ENCODE measurements at regions not wholly inside any gene's neighbourhood (a gene's known extent, or its start where the extent isn't known, plus 50 kb on each side); places are given as distances from the start of the nearest gene placed in this dataset.
"Not testable (repeated sequence)": the region's sequence is repeated elsewhere in the genome, so short reads cannot be mapped to it uniquely, and the experiment has no call there.

DNA sequence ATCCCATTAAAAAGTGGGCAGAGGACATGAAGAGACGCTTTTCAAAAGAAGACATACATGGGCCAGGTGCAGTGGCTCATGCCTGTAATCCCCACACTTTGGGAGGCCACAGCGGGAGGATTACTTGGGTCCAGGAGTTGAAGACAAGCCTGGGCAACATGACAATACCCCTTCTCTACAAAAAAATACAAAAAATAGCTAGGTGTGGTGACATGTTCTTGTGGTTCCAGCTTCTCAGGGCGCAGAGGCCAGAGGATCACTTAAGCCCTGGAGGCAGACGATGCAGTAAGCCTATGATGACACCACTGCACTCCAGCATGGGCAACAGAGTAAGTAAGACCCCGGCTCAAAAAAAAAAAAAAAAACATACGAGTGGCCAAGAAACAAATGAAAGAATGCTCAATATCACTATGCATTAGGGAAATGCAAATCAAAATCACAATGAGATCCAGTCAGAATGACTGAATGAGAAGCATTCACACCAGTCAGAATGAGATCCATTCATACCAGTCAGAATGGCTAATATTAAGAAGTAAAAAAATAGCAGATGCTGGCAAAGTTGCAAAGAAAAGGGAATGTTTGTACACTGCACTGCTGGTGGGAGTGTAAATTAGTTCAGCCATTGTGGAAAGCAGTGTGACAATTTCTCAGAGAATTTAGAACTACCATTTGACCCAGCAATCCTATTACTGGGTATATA lies 550.2 kb upstream of the SLC39A10 start:
- H3K4me3 ChIP-seq (ENCODE audit: low read depth, low read length): no peak overlapping the region
- DNase-seq (ENCODE audit: low read depth): no peak
- TF ChIP-seq, protein P1, sequence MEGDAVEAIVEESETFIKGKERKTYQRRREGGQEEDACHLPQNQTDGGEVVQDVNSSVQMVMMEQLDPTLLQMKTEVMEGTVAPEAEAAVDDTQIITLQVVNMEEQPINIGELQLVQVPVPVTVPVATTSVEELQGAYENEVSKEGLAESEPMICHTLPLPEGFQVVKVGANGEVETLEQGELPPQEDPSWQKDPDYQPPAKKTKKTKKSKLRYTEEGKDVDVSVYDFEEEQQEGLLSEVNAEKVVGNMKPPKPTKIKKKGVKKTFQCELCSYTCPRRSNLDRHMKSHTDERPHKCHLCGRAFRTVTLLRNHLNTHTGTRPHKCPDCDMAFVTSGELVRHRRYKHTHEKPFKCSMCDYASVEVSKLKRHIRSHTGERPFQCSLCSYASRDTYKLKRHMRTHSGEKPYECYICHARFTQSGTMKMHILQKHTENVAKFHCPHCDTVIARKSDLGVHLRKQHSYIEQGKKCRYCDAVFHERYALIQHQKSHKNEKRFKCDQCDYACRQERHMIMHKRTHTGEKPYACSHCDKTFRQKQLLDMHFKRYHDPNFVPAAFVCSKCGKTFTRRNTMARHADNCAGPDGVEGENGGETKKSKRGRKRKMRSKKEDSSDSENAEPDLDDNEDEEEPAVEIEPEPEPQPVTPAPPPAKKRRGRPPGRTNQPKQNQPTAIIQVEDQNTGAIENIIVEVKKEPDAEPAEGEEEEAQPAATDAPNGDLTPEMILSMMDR (conservative IDR thresholded peaks at IDR 0.05; ENCODE audit: low read depth, low read length): no peak

DNA sequence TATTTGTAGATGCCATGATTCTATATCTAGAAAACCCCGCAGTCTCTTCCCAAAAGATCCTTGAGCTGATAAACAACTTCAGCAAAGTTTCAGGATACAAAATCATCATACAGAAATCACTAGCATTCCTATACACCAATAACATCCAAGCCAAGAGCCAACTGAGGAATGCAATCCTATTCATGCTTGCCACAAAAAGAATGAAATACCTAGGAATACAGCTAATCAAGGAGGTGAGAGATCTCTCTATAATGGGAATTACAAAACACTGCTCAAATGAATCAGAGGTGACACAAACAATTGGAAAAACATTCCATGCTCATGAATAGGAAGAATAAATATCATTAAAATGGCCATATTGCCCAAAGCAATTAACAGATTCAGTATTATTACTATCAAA lies 551.4 kb upstream of the SLC39A10 start:
- TF ChIP-seq, protein P1 (conservative IDR thresholded peaks at IDR 0.05; ENCODE audit: low read depth, low read length): no peak
- DNase-seq (ENCODE audit: low read depth): no peak
- H3K4me3 ChIP-seq (ENCODE audit: low read depth, low read length): no peak overlapping the region

DNA sequence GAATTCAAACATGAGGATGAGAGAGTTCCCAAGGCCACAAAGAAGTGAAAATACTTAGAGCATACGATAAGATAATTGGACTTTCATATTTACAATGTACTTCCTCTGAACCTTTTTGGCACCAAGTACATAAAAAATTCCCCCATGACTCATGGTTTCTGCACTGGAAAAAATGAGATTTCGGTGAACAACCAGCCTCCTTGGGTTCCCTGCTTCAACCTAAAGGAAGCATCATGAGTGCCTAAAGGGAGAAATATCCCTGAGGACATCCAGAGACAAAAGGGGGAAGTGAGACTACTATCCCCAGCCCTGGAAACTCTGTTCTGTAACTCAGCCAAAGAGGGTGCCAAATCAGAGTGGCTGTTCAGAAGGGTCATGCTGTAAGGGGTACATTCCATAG lies 562.7 kb upstream of the SLC39A10 start:
- H3K4me3 ChIP-seq (ENCODE audit: low read depth, low read length): no peak overlapping the region
- TF ChIP-seq, protein P1 (conservative IDR thresholded peaks at IDR 0.05; ENCODE audit: low read depth, low read length): no peak
- DNase-seq (ENCODE audit: low read depth): peak; percentile 17

DNA sequence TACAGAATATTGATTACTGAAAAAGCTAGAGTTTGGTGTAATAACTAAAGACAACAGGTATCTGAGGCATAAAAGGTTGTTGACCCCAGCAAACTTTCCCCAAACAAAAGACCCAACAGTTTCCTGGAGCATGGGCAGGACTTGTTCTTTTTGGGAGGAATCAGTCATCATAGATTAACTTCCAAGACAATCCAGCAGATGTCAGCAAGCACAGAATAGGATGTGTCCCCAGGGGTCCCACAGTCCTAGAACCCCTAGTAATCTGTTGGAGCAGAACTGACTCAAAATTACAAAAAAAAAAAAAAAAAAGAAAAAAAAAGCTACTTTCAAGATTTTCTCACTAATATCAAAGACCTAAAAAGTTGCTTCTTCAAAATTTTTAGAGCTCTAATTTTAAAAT lies 564.7 kb upstream of the SLC39A10 start:
- peak; percentile 1 for DNase-seq (ENCODE audit: low read depth)
- TF ChIP-seq, protein P1 (conservative IDR thresholded peaks at IDR 0.05; ENCODE audit: low read depth, low read length): peak; percentile 9
- no peak overlapping the region for H3K4me3 ChIP-seq (ENCODE audit: low read depth, low read length)

DNA sequence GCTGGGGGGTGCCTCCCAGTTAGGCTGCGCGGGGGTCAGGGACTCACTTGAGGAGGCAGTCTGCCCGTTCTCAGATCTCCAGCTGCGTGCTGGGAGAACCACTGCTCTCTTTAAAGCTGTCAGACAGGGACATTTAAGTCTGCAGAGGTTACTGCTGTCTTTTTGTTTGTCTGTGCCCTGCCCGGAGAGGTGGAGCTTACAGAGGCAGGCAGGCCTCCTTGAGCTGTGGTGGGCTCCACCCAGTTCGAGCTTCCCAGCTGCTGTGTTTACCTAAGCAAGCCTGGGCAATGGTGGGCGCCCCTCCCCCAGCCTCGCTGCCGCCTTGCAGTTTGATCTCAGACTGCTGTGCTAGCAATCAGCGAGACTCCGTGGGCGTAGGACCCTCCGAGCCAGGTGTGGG lies 584.2 kb upstream of the SLC39A10 start:
- H3K4me3 ChIP-seq (ENCODE audit: low read depth, low read length); DNase-seq (ENCODE audit: low read depth): not testable (repeated sequence)

DNA sequence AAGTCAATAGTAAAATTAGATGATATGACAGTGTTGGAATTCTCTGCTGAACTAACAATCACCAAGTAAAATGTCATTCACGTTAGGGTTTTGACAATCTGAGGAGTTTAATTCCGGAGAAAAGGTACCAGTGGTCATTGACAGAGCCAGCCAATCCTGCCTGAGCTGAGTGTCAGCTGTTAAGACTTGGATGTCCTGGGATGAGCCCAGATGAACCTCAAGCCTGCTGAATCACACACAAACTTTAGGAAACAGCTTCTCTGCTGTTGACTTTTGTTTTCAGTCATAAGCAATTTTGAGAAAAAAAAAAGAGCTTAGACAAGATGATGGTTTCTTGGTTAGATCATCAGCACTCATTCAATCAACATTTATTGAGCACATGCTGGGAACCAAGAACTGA lies 600.0 kb upstream of the SLC39A10 start:
- no peak overlapping the region for H3K4me3 ChIP-seq (ENCODE audit: low read depth, low read length)
- TF ChIP-seq, protein P1 (conservative IDR thresholded peaks at IDR 0.05; ENCODE audit: low read depth, low read length): no peak

DNA sequence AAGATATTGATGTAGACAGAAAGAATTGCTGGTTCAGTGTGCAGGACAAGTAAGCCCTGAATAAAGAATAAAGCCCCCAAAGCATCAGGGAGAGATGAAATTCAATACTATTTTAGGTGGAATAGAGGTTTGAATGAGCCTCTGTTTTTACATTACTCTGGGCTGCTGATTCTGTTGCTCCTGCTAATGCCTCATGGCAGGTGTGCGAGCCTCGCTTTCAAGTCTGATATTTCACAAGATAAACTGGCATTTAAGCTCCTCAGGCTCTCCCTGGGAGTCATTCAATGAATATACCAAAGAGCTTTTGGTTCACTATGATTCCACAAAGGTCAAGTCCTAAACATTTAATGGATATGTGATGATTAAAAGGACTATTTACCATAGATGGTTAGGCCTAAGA lies 601.0 kb upstream of the SLC39A10 start:
- DNase-seq (ENCODE audit: low read depth): no peak
- TF ChIP-seq, protein P1 (conservative IDR thresholded peaks at IDR 0.05; ENCODE audit: low read depth, low read length): no peak
- H3K4me3 ChIP-seq (ENCODE audit: low read depth, low read length): no peak overlapping the region

More for the DNA sequence above, 600.0 kb upstream of the SLC39A10 start:
- DNase-seq (ENCODE audit: low read depth): no peak

Data from choroid plexus epithelial cell (primary cell).